Activated naive CD8-positive, alpha-beta T cell treated with anti-CD3 and anti-CD28 coated beads, Interleukin-2, amount 10 ng/mL, durations not matched to agents 7 days and 5 days (primary cell): ENCODE measurements at regions not wholly inside any gene's neighbourhood (a gene's known extent, or its start where the extent isn't known, plus 50 kb on each side); places are given as distances from the start of the nearest gene placed in this dataset.
"Not testable (repeated sequence)": the region's sequence is repeated elsewhere in the genome, so short reads cannot be mapped to it uniquely, and the experiment has no call there.

Experiments used
- ATAC-seq: fragments of 150-1000 bp; cut with Tn5 transposase; one replicate; pipeline ENCODE4 v1.10.0; 2021; ENCODE audit warnings: low read depth, moderate library complexity
- POLR2A ChIA-PET: fragments of 350-600 bp; sonication (Branson Sonifier 250); formaldehyde crosslinking; loops from one replicate; lab custom pipeline; 2021; ENCODE audit warnings: antibody characterized with exemption; lab: Charles Lee
- DNase-seq: peaks from one replicate; pipeline ENCODE4 v3.0.0; 2021
- H3K27ac Mint-ChIP-seq: one replicate; pipeline ENCODE4 v1.8.0; 2022; ENCODE audit warnings: mild to moderate bottlenecking, mixed read lengths
- H3K27me3 Mint-ChIP-seq: one replicate; pipeline ENCODE4 v1.8.0; 2022; ENCODE audit warnings: mild to moderate bottlenecking, moderate library complexity, mixed read lengths
- H3K36me3 Mint-ChIP-seq: one replicate; pipeline ENCODE4 v1.8.0; 2021; ENCODE audit warnings: mild to moderate bottlenecking, mixed read lengths
- H3K4me1 Mint-ChIP-seq: one replicate; pipeline ENCODE4 v1.8.0; 2021; ENCODE audit warnings: mixed read lengths
- H3K4me3 Mint-ChIP-seq: one replicate; pipeline ENCODE4 v1.8.0; 2022; ENCODE audit warnings: mild to moderate bottlenecking, moderate library complexity, mixed read lengths
- H3K9me3 Mint-ChIP-seq: one replicate; pipeline ENCODE4 v1.8.0; 2021; ENCODE audit warnings: mixed read lengths

DNA sequence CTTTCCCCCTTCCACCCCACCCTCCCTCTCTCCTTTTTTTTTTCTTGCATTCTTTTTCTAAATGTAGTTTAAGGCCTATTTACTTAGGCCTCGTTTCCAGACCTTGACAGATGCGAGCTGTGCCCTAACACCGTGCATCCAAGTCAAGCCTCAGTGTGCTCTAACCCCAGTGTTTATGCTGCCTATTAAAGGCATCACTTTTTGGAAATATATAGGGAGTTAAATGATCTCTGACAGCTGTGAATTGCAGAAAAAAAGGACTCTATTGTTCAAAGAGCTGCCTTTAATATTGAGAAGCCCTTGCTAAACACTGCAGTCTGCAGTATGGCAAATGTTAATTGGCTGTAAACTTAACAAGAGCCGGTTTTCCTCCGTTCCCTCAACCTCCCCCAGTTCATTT, 270.4 kb upstream of the TUT7 start:
- Mint-ChIP-seq H3K9me3 (no peaks in the 10 kb centered on the region), H3K4me3 (no peak overlapping the region), H3K27ac (no peak overlapping the region), H3K36me3 (no peaks in the 10 kb centered on the region), H3K27me3 (no peaks in the 10 kb centered on the region), H3K4me1 (no peaks in the 10 kb centered on the region)
- POLR2A ChIA-PET, result no interaction called here
- DNase-seq, result no peak
- ATAC-seq, result no peak

DNA sequence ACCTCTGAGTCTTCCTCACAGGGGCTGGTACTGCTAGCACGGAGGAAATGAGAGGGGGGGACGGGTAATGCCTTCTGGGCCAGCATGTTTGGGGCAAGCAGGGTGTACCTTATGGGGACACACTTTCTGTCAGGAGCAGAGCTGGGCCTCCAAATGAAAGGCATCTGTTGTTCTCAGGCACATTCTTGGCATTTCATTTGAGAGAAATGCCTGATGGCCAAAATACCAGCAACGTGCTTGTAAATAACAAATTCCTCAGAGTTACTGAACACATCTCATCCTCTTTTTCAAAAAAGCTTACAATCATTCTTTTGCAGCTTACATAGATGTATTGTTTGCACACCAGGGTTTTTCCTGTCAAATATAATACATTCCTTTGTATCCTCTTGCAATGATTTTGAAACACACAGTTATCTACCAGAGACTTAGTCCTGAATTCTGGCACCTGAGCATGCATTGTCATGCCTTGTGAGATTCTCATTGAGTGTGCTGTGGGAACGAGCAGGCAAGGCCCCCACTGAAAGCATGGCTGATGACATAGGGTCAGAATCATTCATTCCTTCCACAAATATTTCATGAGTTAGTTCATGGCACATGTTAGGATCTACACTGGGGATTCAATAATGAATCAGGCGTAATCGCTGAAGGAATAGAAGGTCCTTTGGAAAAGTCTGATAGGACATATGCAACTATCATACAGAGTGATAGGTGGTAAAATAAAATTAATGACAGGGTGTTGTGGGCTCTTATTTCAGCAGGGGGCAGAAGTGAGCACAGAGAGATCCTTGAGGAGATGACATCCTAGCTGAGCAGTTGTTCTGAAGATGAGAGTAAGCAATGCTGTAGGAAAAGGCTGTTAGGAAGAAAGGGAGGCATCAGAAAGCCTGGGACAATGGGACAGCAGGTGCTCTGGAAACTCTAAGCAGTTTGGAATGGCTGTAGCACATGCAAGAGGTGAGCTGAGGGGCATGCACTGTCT, 260.9 kb upstream of the TUT7 start:
- H3K4me3 Mint-ChIP-seq, result no peak overlapping the region
- ATAC-seq, result no peak
- DNase-seq, result no peak

DNA sequence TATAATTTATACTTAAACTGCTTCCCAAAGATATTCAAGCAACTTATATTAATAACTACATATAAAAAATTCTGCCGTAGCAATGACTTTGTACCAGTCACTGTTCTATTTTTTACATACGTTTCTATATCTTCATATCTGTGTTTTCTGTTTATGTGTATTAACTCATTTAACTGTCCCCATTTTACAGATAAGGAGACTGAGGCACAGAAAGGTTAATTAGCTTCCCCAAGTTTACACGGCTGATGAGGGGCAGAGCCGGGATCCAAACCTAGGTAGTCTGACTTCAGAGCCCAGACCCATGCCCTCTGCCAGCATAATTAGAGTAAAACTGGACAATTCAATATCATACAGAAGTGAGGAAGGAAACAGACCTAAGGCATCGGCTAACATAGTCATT, 259.7 kb upstream of the TUT7 start:
- H3K36me3 Mint-ChIP-seq, result no peaks in the 10 kb centered on the region
- no peak for DNase-seq
- no peak overlapping the region for H3K27ac Mint-ChIP-seq
- POLR2A ChIA-PET, result no interaction called here
- H3K4me3 Mint-ChIP-seq, result no peak overlapping the region
- ATAC-seq, result no peak
- no peaks in the 10 kb centered on the region for H3K9me3 Mint-ChIP-seq
- no peaks in the 10 kb centered on the region for H3K4me1 Mint-ChIP-seq
- H3K27me3 Mint-ChIP-seq, result no peaks in the 10 kb centered on the region

More for the DNA sequence above, 260.9 kb upstream of the TUT7 start:
- H3K36me3 Mint-ChIP-seq, result no peaks in the 10 kb centered on the region
- H3K27me3 Mint-ChIP-seq, result no peaks in the 10 kb centered on the region
- H3K27ac Mint-ChIP-seq, result no peak overlapping the region
- POLR2A ChIA-PET, result no interaction called here
- H3K4me1 Mint-ChIP-seq, result no peaks in the 10 kb centered on the region
- H3K9me3 Mint-ChIP-seq, result no peaks in the 10 kb centered on the region

DNA sequence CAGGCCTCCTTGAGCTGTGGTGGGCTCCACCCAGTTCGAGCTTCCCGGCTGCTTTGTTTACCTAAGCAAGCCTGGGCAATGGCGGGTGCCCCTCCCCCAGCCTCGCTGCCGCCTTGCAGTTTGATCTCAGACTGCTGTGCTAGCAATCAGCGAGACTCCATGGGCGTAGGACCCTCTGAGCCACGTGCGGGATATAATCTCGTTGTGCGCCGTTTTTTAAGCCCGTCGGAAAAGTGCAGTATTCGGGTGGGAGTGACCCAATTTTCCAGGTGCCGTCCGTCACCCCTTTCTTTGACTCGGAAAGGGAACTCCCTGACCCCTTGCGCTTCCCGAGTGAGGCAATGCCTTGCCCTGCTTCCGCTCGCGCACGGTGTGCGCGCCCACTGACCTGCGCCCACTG, 257.3 kb upstream of the TUT7 start:
- H3K9me3 Mint-ChIP-seq, H3K27me3 Mint-ChIP-seq, H3K27ac Mint-ChIP-seq, POLR2A ChIA-PET, H3K4me3 Mint-ChIP-seq, H3K4me1 Mint-ChIP-seq, DNase-seq, H3K36me3 Mint-ChIP-seq, ATAC-seq: not testable (repeated sequence)

DNA sequence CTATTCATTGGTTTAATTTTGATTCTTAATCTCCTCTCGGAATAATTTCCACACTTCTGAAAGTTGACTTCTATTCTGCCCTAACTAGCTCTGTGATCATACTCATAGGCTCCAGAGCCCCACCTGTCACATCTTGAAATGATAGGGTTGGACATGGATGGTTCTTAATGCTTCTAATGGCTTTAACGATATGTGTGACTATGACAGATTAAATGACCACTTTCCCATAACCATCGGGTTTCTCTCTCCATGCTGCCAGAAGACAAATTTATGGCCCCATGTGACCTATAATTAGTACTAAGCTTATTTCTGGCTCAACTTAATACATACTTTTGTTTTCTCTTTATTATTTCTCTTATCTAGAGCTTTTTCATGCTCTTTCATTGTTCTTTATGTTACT, 251.1 kb upstream of the TUT7 start:
- Mint-ChIP-seq H3K9me3 (no peaks in the 10 kb centered on the region), H3K4me3 (no peak overlapping the region), H3K36me3 (no peaks in the 10 kb centered on the region), H3K27ac (no peak overlapping the region), H3K4me1 (no peaks in the 10 kb centered on the region), H3K27me3 (no peaks in the 10 kb centered on the region)
- POLR2A ChIA-PET, result no interaction called here
- DNase-seq, result no peak
- ATAC-seq, result no peak

DNA sequence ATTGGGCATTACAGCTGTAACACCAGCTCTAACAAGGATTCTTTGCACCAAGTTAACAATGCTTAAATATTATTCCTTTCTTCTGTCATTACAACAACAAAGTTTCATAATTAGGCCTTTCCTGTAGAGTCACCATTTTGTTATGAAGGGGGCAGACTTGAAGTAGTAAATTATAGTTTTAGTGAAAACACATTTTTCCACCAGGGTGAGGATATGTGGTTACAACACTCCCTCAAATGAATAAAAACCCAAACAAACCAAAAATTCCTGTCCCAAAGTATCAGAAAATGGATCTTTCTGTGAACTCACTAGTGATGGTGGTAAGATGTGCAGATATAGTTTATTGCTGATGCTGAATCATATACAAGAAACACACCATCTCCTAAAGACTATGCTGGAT, 250.5 kb upstream of the TUT7 start:
- no peak overlapping the region for H3K4me3 Mint-ChIP-seq
- peaks cover under 1% of the 10 kb centered on the region for H3K27me3 Mint-ChIP-seq
- POLR2A ChIA-PET, result no interaction called here
- H3K36me3 Mint-ChIP-seq, result no peaks in the 10 kb centered on the region
- no peak overlapping the region for H3K27ac Mint-ChIP-seq
- no peaks in the 10 kb centered on the region for H3K9me3 Mint-ChIP-seq
- DNase-seq (no peak), ATAC-seq (no peak)
- H3K4me1 Mint-ChIP-seq, result no peaks in the 10 kb centered on the region

DNA sequence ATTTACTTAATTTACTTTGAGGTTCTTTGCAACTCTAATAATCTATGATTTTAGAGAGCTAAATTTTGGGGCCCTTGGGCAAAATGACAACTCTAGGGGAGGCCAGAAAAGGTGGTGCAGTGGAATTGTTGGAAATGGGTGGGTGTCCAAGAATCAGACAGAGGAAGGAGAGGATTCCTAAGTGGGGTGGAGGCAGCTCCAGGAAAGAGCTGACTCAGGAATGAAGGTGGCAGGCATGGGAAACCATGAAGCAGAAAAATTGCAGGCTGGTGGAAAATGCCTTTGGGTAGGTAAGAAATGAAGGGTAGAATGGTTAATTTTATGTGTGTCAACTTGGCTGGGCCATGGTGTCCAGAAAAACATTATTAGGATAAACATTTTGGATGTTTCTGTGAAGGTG, 248.5 kb upstream of the TUT7 start:
- Mint-ChIP-seq H3K4me3 (no peak overlapping the region), H3K36me3 (no peaks in the 10 kb centered on the region)
- POLR2A ChIA-PET, result no interaction called here

DNA sequence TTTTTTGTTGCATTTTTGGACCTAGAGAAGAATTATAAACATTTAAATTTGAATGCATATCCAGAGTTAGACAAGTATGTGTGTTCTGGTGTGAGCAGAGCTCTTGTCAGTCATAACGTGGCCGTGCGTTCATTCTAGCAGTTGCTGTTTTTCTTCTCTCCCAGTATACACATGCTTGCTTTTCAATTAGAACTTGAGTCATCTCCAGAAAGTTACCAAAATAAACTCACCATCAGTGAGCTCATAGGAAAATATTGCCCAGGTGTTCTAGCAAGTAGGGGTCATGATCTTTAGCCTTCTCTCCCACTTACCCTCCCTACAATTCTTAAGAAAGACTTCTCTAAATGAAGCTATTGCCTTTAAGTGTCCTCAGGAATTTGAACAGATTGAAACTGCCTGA, 247.5 kb upstream of the TUT7 start:
- Mint-ChIP-seq H3K27ac (no peak overlapping the region), H3K36me3 (no peaks in the 10 kb centered on the region), H3K4me1 (no peaks in the 10 kb centered on the region), H3K27me3 (peaks cover 7% of the 10 kb centered on the region), H3K9me3 (no peaks in the 10 kb centered on the region), H3K4me3 (no peak overlapping the region)
- ATAC-seq (no peak), DNase-seq (no peak)
- POLR2A ChIA-PET, result no interaction called here

More for the DNA sequence above, 248.5 kb upstream of the TUT7 start:
- H3K9me3 Mint-ChIP-seq, result no peaks in the 10 kb centered on the region
- H3K4me1 Mint-ChIP-seq, result no peaks in the 10 kb centered on the region
- H3K27ac Mint-ChIP-seq, result no peak overlapping the region
- ATAC-seq (no peak), DNase-seq (no peak)
- peaks cover 3% of the 10 kb centered on the region for H3K27me3 Mint-ChIP-seq

DNA sequence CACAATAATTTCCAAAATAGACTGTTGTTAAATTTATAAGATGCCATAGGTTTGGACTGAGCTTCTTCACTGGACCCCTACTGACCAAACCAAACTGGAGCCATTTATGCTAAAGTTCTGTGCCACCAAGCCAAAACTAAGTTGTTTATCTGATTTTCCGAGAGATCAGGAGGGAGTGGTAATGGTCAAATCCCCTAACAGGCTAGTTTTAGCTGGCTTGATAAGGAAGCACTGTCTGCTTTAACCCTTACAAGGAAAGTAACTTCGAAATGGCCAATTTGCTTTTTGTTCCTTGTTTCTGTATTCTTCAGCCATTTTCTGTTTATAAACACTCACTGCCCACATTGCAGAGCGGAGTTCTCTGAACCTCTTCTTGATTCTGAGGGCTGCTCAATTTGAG, 246.8 kb upstream of the TUT7 start:
- Mint-ChIP-seq H3K36me3 (no peaks in the 10 kb centered on the region), H3K27ac (no peak overlapping the region), H3K4me3 (no peak overlapping the region), H3K27me3 (peaks cover 7% of the 10 kb centered on the region), H3K9me3 (no peaks in the 10 kb centered on the region), H3K4me1 (no peaks in the 10 kb centered on the region)
- DNase-seq (no peak), ATAC-seq (no peak)
- POLR2A ChIA-PET, result no interaction called here

DNA sequence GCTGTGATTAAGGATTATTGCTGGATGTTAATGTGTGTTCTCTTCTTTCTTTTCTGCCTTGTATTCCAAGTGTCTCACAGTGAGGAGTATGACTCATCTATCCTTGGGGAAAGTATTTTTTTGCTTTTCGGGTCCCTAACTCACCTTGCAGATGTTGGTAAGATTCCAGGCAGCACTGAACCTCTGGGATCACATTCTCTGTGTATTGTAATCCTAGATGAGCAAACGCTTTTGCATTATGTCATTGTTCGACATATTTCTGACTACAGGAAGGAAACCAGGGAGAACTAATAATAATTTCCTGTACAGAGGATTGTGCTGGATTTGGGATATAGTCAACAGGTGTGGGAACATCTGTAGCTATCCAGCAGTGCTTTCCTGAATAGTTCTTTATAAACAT, 246.1 kb upstream of the TUT7 start:
- Mint-ChIP-seq H3K4me1 (no peaks in the 10 kb centered on the region), H3K27me3 (peaks cover 7% of the 10 kb centered on the region), H3K27ac (no peak overlapping the region), H3K4me3 (no peak overlapping the region), H3K36me3 (no peaks in the 10 kb centered on the region), H3K9me3 (no peaks in the 10 kb centered on the region)
- POLR2A ChIA-PET, result no interaction called here
- no peak for DNase-seq
- no peak for ATAC-seq

DNA sequence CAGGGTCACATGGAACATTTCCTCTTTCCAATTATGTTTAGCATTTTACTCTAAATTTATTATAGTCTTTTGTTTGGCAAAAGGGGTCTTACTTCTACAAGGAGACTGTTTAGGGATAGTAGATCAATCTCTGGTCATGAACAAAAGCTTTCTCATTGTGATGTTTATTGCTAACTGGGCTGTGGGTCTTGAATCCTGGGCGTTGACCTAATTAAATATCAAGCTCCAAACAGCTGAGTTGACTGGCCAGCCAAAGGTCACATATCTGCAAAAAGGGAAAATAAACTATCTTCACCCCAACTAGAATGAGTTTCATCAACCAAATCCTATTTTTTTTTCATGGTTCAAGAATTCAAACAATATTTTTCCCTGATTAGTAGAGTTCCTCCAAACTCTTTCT, 245.4 kb upstream of the TUT7 start:
- no peak overlapping the region for H3K4me3 Mint-ChIP-seq
- H3K4me1 Mint-ChIP-seq, result no peaks in the 10 kb centered on the region
- POLR2A ChIA-PET, result no interaction called here
- DNase-seq (no peak), ATAC-seq (no peak)
- no peak overlapping the region for H3K27ac Mint-ChIP-seq
- H3K36me3 Mint-ChIP-seq, result no peaks in the 10 kb centered on the region
- peaks cover 7% of the 10 kb centered on the region for H3K27me3 Mint-ChIP-seq
- H3K9me3 Mint-ChIP-seq, result no peaks in the 10 kb centered on the region

DNA sequence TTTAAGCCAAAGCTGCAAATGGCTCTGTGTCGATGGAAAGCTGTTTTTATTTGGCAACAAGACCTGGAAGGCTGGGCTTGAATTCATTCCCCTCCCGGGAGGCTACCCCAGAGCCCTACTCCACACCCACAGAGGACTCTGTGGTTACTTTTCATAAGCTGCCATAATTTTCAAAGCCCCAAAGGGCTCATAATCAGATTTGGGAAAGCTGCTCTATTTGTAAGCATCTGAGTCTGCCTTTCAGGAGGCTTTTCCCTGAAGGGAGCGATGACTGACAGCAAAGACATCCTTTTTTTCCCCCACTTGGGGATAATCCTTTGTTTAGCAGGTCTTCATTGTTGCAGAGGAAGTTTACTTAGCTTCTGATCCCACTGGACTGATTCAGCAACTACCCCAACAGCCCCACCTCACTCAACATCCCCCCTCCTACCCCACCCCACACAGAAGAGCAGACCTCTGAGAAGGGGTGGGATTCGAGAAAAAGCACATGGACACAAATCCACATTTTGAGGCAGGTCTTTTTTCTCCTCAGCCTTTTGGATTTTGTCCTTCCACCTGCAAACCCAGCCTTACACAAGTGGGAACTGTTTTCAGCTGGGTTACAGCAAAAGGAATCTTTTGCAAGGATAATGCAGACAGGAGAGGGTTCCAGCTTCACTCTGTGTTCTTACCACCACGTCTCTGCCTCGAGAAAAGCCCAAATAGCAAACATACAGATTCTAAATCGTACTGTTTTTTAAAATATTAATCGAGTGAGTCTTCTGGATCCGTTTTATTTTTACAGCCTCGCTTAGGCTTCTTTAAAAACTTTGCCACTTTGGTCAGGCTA, 244.4 kb upstream of the TUT7 start:
- Mint-ChIP-seq H3K27me3 (peaks cover 7% of the 10 kb centered on the region), H3K9me3 (no peaks in the 10 kb centered on the region), H3K36me3 (no peaks in the 10 kb centered on the region), H3K4me3 (no peak overlapping the region), H3K27ac (no peak overlapping the region), H3K4me1 (no peaks in the 10 kb centered on the region)
- DNase-seq, result no peak
- no peak for ATAC-seq
- POLR2A ChIA-PET, result no interaction called here

DNA sequence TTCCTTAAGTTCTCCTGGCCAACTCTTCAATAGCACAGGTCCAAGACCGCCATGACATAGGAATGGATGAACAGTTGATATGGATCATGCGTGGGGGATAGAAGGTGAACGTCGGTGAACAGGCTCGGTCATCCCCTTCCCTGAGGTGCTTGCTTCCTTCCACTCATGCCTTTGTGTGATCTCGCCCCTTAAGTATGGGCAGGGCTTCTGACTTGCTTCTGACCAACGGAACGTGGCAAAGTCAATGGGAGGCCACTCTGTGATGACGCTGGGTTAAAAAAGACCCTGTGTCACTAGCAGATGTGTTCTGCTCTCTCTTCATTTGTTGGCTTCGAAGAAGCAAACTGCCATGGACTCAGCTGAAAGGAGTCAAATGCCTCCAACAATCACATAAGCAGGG, 240.5 kb upstream of the TUT7 start:
- POLR2A ChIA-PET, result no interaction called here
- Mint-ChIP-seq H3K4me1 (no peaks in the 10 kb centered on the region), H3K36me3 (no peaks in the 10 kb centered on the region), H3K27me3 (peaks cover 7% of the 10 kb centered on the region), H3K27ac (no peak overlapping the region), H3K4me3 (no peak overlapping the region), H3K9me3 (no peaks in the 10 kb centered on the region)
- ATAC-seq (no peak), DNase-seq (no peak)

DNA sequence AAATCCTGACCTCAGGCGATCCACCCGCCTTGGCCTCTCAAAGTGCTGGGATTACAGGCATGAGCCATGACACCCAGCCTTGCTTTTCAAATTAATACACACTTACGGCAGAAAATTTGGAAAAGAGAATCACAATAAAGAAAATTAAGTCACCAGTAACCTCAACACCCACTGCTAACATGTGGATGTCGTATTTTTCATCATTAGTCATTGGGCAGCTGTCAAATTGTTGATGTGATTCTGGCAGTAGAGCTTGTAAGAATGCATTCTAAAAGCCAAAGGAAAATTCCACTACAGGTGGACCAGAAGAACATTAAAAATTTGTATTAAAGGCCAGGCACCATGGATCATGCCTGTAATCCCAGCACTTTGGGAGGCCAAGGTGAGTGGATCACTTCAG, 237.3 kb upstream of the TUT7 start:
- Mint-ChIP-seq H3K27ac (no peak overlapping the region), H3K36me3 (no peaks in the 10 kb centered on the region), H3K4me1 (no peaks in the 10 kb centered on the region), H3K9me3 (no peaks in the 10 kb centered on the region), H3K4me3 (no peak overlapping the region), H3K27me3 (no peaks in the 10 kb centered on the region)
- POLR2A ChIA-PET, result no interaction called here
- ATAC-seq (no peak), DNase-seq (no peak)
